Fibroblast of mammary gland (primary cell): ENCODE measurements at regions not wholly inside any gene's neighbourhood (a gene's known extent, or its start where the extent isn't known, plus 50 kb on each side); places are given as distances from the start of the nearest gene placed in this dataset.

ENCODE experiments used
- DNase-seq: peaks from one replicate; pipeline ENCODE4 v3.0.0-alpha.2; 2010; ENCODE audit warnings: low read depth
- H3K4me3 ChIP-seq: 2 replicates; pipeline ENCODE4 v1.5.1; 2011; ENCODE audit warnings: low read depth, mild to moderate bottlenecking, low read length, moderate library complexity; ENCODE audit not compliant: control insufficient read depth
- CTCF ChIP-seq: conservative IDR thresholded peaks from 2 replicates; pipeline ENCODE4 v1.5.1; 2011; ENCODE audit warnings: low read depth, low read length, inconsistent platforms; ENCODE audit not compliant: control insufficient read depth, insufficient read depth

GRCh38 chr2:23112517-23112916, 272.5 kb upstream of the KLHL29 start:
- TF ChIP-seq CTCF, result no peak
- no peak for DNase-seq
- H3K4me3 ChIP-seq, result no peak overlapping the region

- no peak for DNase-seq
- H3K4me3 ChIP-seq, result no peak overlapping the region
- no peak for TF ChIP-seq CTCF
Measured at GRCh38 chr2:23114299-23114698, 270.7 kb upstream of the KLHL29 start.

- DNase-seq, result no peak
- no peak for TF ChIP-seq CTCF
- H3K4me3 ChIP-seq, result no peak overlapping the region
Measured at GRCh38 chr2:23118313-23118712, 266.7 kb upstream of the KLHL29 start.

GRCh38 chr2:23118894-23119293, 266.1 kb upstream of the KLHL29 start:
- no peak for DNase-seq
- no peak overlapping the region for H3K4me3 ChIP-seq

GRCh38 chr2:23120161-23120560, 264.8 kb upstream of the KLHL29 start:
- TF ChIP-seq CTCF, result no peak
- H3K4me3 ChIP-seq, result no peak overlapping the region
- no peak for DNase-seq

More at GRCh38 chr2:23118894-23119293, 266.1 kb upstream of the KLHL29 start:
- TF ChIP-seq CTCF, result no peak

- no peak for TF ChIP-seq CTCF
- DNase-seq, result no peak
- H3K4me3 ChIP-seq, result no peak overlapping the region
Measured at GRCh38 chr2:23121968-23122648, 262.9 kb upstream of the KLHL29 start.

- no peak overlapping the region for H3K4me3 ChIP-seq
- no peak for TF ChIP-seq CTCF
- DNase-seq, result no peak
Measured at GRCh38 chr2:23122681-23123215, 262.2 kb upstream of the KLHL29 start.
